DOHH2 (cell line): ENCODE measurements at regions not wholly inside any gene's neighbourhood (a gene's known extent, or its start where the extent isn't known, plus 50 kb on each side); places are given as distances from the start of the nearest gene placed in this dataset.

Experiments used
- H3F3A ChIP-seq: fragments of 200-600 bp; sonication (generic), shearing (Covaris generic); 2 replicates; pipeline ENCODE4 v1.6.0; 2016; ENCODE audit warnings: antibody characterized with exemption, mild to moderate bottlenecking; ENCODE audit not compliant: control insufficient read depth, insufficient read depth
- H3K27ac ChIP-seq: fragments of 200-600 bp; sonication (generic); 2 replicates; pipeline ENCODE4 v1.5.1; 2014; ENCODE audit warnings: low read depth, mild to moderate bottlenecking, low read length, moderate library complexity
- H3K27me3 ChIP-seq: fragments of 200-600 bp; sonication (generic); 2 replicates; pipeline ENCODE4 v1.6.1; 2014; ENCODE audit warnings: mild to moderate bottlenecking, low read length, mixed read lengths; ENCODE audit not compliant: control insufficient read depth
- H3K36me3 ChIP-seq: fragments of 200-600 bp; sonication (generic); 2 replicates; pipeline ENCODE4 v1.6.1; 2014; ENCODE audit warnings: mild to moderate bottlenecking, low read length, moderate library complexity, mixed read lengths; ENCODE audit not compliant: control insufficient read depth
- H3K4me1 ChIP-seq: fragments of 200-600 bp; sonication (generic); 2 replicates; pipeline ENCODE4 v1.6.1; 2014; ENCODE audit warnings: mild to moderate bottlenecking, low read length, mixed read lengths; ENCODE audit not compliant: control insufficient read depth
- H3K4me2 ChIP-seq: fragments of 200-600 bp; sonication (generic); 2 replicates; pipeline ENCODE4 v1.6.0; 2014; ENCODE audit warnings: mild to moderate bottlenecking, low read length, moderate library complexity
- H3K4me3 ChIP-seq: fragments of 200-600 bp; sonication (generic); 2 replicates; pipeline ENCODE4 v1.5.1; 2014; ENCODE audit warnings: mild to moderate bottlenecking, low read length, mixed read lengths
- H3K79me2 ChIP-seq: fragments of 200-600 bp; sonication (generic); 2 replicates; pipeline ENCODE4 v1.6.1; 2014; ENCODE audit warnings: mild to moderate bottlenecking, low read length, mixed read lengths; ENCODE audit not compliant: control insufficient read depth
- H3K9me2 ChIP-seq: fragments of 200-600 bp; sonication (generic); replicated peaks from 2 replicates; pipeline ENCODE4 v1.6.1; 2014; ENCODE audit warnings: mild to moderate bottlenecking, low read length, mixed read lengths; ENCODE audit not compliant: control insufficient read depth
- H3K9me3 ChIP-seq: fragments of 200-600 bp; sonication (generic); 2 replicates; pipeline ENCODE4 v1.6.1; 2014; ENCODE audit warnings: antibody characterized with exemption, low read length, mixed read lengths; ENCODE audit not compliant: control insufficient read depth, insufficient read depth
- H4K20me1 ChIP-seq: fragments of 200-600 bp; sonication (generic); 2 replicates; pipeline ENCODE4 v1.6.0; 2014; ENCODE audit warnings: low read depth, mild to moderate bottlenecking, antibody characterized with exemption, low read length, moderate library complexity; ENCODE audit not compliant: control insufficient read depth, insufficient read depth
- EZH2phosphoT487 ChIP-seq: fragments of 200-600 bp; sonication (generic); IDR thresholded peaks from 2 replicates; pipeline ENCODE4 v1.6.1; 2017; ENCODE audit warnings: borderline replicate concordance, mild to moderate bottlenecking, antibody characterized with exemption, low read length, moderate library complexity, mixed read lengths
- TF ChIP-seq, protein P1 (sequence below): fragments of 200-600 bp; sonication (generic); IDR thresholded peaks from one replicate; pipeline ENCODE4 v1.5.1; 2014; ENCODE audit warnings: antibody characterized with exemption, mild to moderate bottlenecking, low read depth, low read length; ENCODE audit not compliant: poor library complexity, severe bottlenecking

DNA sequence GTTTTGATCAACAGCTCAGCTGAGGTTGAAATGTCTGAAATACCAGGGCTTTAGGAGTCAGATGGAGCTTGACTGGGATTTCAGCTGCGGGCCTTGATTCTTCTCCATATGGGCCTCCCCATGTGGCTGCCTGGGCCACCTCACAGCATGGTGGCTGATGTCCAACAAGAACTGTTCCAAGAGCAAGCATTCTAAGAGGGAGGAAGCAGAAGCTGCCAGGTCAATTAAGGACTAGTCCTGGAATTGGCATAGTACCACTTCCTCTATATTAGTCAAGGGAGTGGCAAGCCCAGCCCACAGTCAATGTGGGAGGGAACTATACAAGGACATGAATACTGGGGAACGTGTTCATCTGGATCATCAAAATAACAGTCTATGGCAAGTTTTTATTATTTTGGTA, 181.7 kb upstream of the ANKRD28 start:
- H3F3A ChIP-seq = no peaks in the 10 kb centered on the region
- H3K9me2 ChIP-seq = no peaks in the 10 kb centered on the region
- TF ChIP-seq, protein P1, sequence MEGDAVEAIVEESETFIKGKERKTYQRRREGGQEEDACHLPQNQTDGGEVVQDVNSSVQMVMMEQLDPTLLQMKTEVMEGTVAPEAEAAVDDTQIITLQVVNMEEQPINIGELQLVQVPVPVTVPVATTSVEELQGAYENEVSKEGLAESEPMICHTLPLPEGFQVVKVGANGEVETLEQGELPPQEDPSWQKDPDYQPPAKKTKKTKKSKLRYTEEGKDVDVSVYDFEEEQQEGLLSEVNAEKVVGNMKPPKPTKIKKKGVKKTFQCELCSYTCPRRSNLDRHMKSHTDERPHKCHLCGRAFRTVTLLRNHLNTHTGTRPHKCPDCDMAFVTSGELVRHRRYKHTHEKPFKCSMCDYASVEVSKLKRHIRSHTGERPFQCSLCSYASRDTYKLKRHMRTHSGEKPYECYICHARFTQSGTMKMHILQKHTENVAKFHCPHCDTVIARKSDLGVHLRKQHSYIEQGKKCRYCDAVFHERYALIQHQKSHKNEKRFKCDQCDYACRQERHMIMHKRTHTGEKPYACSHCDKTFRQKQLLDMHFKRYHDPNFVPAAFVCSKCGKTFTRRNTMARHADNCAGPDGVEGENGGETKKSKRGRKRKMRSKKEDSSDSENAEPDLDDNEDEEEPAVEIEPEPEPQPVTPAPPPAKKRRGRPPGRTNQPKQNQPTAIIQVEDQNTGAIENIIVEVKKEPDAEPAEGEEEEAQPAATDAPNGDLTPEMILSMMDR = no peak
- TF ChIP-seq EZH2phosphoT487 = no peak
- H3K4me2 ChIP-seq = no peak overlapping the region
- H3K36me3 ChIP-seq = no peaks in the 10 kb centered on the region
- H3K79me2 ChIP-seq = no peaks in the 10 kb centered on the region
- H3K27ac ChIP-seq = no peak overlapping the region
- H3K4me3 ChIP-seq = no peak overlapping the region
- no peaks in the 10 kb centered on the region for H3K27me3 ChIP-seq
- no peaks in the 10 kb centered on the region for H3K9me3 ChIP-seq
- no peaks in the 10 kb centered on the region for H4K20me1 ChIP-seq
- H3K4me1 ChIP-seq = no peaks in the 10 kb centered on the region

DNA sequence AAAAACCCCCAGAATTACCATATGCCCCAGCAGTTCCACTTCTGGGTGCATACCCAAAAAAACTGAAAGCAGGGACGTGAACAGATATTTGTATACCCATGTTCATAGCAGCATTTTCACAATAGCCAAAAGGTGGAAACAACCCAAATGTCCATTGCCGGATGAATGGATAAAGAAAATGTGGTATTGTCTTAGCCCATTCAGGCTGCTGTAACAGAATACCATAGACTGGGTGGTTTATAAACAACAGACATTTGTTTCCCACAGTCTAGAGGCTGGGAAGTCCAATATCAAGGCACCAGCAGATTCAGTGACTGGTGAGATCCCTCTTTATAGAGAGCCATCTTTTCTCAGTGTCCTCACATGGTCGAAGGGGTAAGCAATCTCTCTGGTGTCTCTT, 182.1 kb upstream of the ANKRD28 start:
- H3K4me2 ChIP-seq = no peak overlapping the region
- no peak overlapping the region for H3K27ac ChIP-seq
- no peaks in the 10 kb centered on the region for H3K9me2 ChIP-seq
- no peaks in the 10 kb centered on the region for H3F3A ChIP-seq
- TF ChIP-seq EZH2phosphoT487 = no peak
- TF ChIP-seq, protein P1 = no peak
- H4K20me1 ChIP-seq = no peaks in the 10 kb centered on the region
- no peaks in the 10 kb centered on the region for H3K4me1 ChIP-seq
- H3K79me2 ChIP-seq = no peaks in the 10 kb centered on the region
- no peaks in the 10 kb centered on the region for H3K36me3 ChIP-seq
- no peaks in the 10 kb centered on the region for H3K27me3 ChIP-seq
- H3K9me3 ChIP-seq = no peaks in the 10 kb centered on the region
- no peak overlapping the region for H3K4me3 ChIP-seq

DNA sequence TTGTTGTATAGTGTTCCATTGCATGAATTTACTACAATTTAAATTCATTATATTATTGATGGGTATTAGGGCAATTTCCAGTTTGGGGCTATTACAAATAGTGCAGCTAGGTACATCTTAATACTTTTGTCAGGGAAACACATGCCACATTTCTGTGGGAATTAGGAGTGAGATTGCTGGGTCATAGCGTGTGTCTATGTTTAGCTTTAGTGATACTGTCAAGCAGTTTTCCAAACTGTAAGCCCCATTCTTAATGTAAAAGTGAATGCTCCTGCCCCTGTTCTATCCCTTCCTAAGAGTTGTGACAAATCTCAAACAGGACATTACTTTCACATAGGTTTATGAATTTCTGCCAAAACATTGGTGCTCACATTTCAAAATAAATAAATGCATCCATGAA, 184.5 kb upstream of the ANKRD28 start:
- H3K4me3 ChIP-seq = no peak overlapping the region

More for the DNA sequence above, 184.5 kb upstream of the ANKRD28 start:
- Histone ChIP-seq H3K36me3 (no peaks in the 10 kb centered on the region), H3K27ac (no peak overlapping the region), H3K9me2 (no peaks in the 10 kb centered on the region), H3K27me3 (0 out of 2 replicates have a peak, but pooled peaks cover 3% of the 10 kb centered on the region), H3K79me2 (no peaks in the 10 kb centered on the region), H3K4me1 (no peaks in the 10 kb centered on the region), H3K9me3 (no peaks in the 10 kb centered on the region), H3F3A (no peaks in the 10 kb centered on the region), H3K4me2 (no peak overlapping the region), H4K20me1 (no peaks in the 10 kb centered on the region)
- no peak for TF ChIP-seq EZH2phosphoT487
- TF ChIP-seq, protein P1 = no peak
